Neural cell (in vitro differentiated cells): ENCODE measurements at regions not wholly inside any gene's neighbourhood (a gene's known extent, or its start where the extent isn't known, plus 50 kb on each side); places are given as distances from the start of the nearest gene placed in this dataset.
"Not testable (repeated sequence)": the region's sequence is repeated elsewhere in the genome, so short reads cannot be mapped to it uniquely, and the experiment has no call there.

Experiments used
- H2AFZ ChIP-seq: fragments of 200-600, 300-800 bp; sonication (generic), shearing (Covaris generic); 2 replicates; pipeline ENCODE4 v1.6.0; 2014; ENCODE audit warnings: low read depth, mild to moderate bottlenecking, antibody characterized with exemption, low read length, moderate library complexity
- H3F3A ChIP-seq: fragments of 200-600 bp; shearing (Covaris generic); 2 replicates; pipeline ENCODE4 v1.6.1; 2016; ENCODE audit warnings: mild to moderate bottlenecking, moderate library complexity, mixed read lengths, antibody characterized with exemption, low read length; ENCODE audit not compliant: insufficient read depth, poor library complexity, severe bottlenecking
- H3K27ac ChIP-seq: fragments of 200-600, 300-800 bp; sonication (generic), shearing (Covaris generic); 2 replicates; pipeline ENCODE4 v1.5.1; 2014; ENCODE audit warnings: mild to moderate bottlenecking, low read length, moderate library complexity
- H3K27me3 ChIP-seq: fragments of 300-800, 200-600 bp; sonication (generic), shearing (Covaris generic); 2 replicates; pipeline ENCODE4 v1.6.0; 2014; ENCODE audit warnings: mild to moderate bottlenecking, low read depth, low read length, moderate library complexity; ENCODE audit not compliant: insufficient read depth
- H3K36me3 ChIP-seq: fragments of 300-800, 200-600 bp; sonication (generic), shearing (Covaris generic); 2 replicates; pipeline ENCODE4 v1.5.1; 2014; ENCODE audit warnings: mild to moderate bottlenecking, antibody characterized with exemption, low read length, moderate library complexity; ENCODE audit not compliant: insufficient read depth
- H3K4me2 ChIP-seq: fragments of 300-800, 200-600 bp; sonication (generic), shearing (Covaris generic); 2 replicates; pipeline ENCODE4 v1.6.0; 2014; ENCODE audit warnings: mild to moderate bottlenecking, low read length
- H3K4me3 ChIP-seq: fragments of 300-800, 200-600 bp; sonication (generic), shearing (Covaris generic); 2 replicates; pipeline ENCODE4 v1.5.1; 2014; ENCODE audit warnings: mild to moderate bottlenecking, low read length, moderate library complexity
- H3K79me2 ChIP-seq: fragments of 200-600 bp; shearing (Covaris generic); replicated peaks from 2 replicates; pipeline ENCODE4 v1.6.0; 2014; ENCODE audit warnings: mild to moderate bottlenecking, low read length, moderate library complexity; ENCODE audit not compliant: insufficient read depth
- H3K9ac ChIP-seq: fragments of 300-800, 200-600 bp; sonication (generic), shearing (Covaris generic); 2 replicates; pipeline ENCODE4 v1.6.1; 2016; ENCODE audit warnings: mild to moderate bottlenecking, low read length, mixed read lengths
- H3K9me2 ChIP-seq: fragments of 200-600 bp; shearing (Covaris generic); 2 replicates; pipeline ENCODE4 v1.6.1; 2016; ENCODE audit warnings: mild to moderate bottlenecking, low read length, mixed read lengths; ENCODE audit not compliant: insufficient read depth
- H3K9me3 ChIP-seq: fragments of 200-600, 300-800 bp; sonication (generic), shearing (Covaris generic); 2 replicates; pipeline ENCODE4 v1.6.1; 2016; ENCODE audit warnings: mild to moderate bottlenecking, mixed run types, low read length, moderate library complexity, mixed read lengths
- H4K20me1 ChIP-seq: fragments of 200-600 bp; shearing (Covaris generic); 2 replicates; pipeline ENCODE4 v1.6.1; 2016; ENCODE audit warnings: mild to moderate bottlenecking, mixed run types; ENCODE audit not compliant: insufficient read depth
- CTCF ChIP-seq: fragments of 450-650 bp; IDR thresholded peaks from 2 replicates; pipeline ENCODE4 v1.5.1; 2014; ENCODE audit warnings: antibody characterized with exemption, mild to moderate bottlenecking, moderate library complexity; ENCODE audit not compliant: poor library complexity, severe bottlenecking
- EP300 ChIP-seq: fragments of 450-650 bp; conservative IDR thresholded peaks from 2 replicates; pipeline ENCODE4 v1.6.1; 2014; ENCODE audit warnings: antibody characterized with exemption, mild to moderate bottlenecking, moderate library complexity; ENCODE audit not compliant: poor library complexity, severe bottlenecking
- EZH2 ChIP-seq: fragments of 200-600, 300-800 bp; shearing (Covaris generic), sonication (generic); IDR thresholded peaks from 2 replicates; pipeline ENCODE4 v1.6.1; 2014; ENCODE audit warnings: antibody characterized with exemption, low read length, borderline replicate concordance, mild to moderate bottlenecking; ENCODE audit not compliant: insufficient read depth, poor library complexity, severe bottlenecking
- MXI1 ChIP-seq: fragments of 450-650 bp; conservative IDR thresholded peaks from 2 replicates; pipeline ENCODE4 v1.6.1; 2014; ENCODE audit warnings: antibody characterized with exemption, mild to moderate bottlenecking; ENCODE audit not compliant: poor library complexity, severe bottlenecking
- POLR2AphosphoS5 ChIP-seq: IDR thresholded peaks from 2 replicates; pipeline ENCODE4 v1.6.1; 2012
- RAD21 ChIP-seq: fragments of 450-650 bp; conservative IDR thresholded peaks from 2 replicates; pipeline ENCODE4 v1.6.1; 2014; ENCODE audit warnings: antibody characterized with exemption, mild to moderate bottlenecking, moderate library complexity
- REST ChIP-seq: IDR thresholded peaks from 2 replicates; pipeline ENCODE4 v1.6.1; 2012; ENCODE audit warnings: borderline replicate concordance
- SMC3 ChIP-seq: fragments of 450-650 bp; conservative IDR thresholded peaks from 2 replicates; pipeline ENCODE4 v1.6.1; 2014; ENCODE audit warnings: antibody characterized with exemption, mild to moderate bottlenecking, moderate library complexity; ENCODE audit not compliant: poor library complexity
- TAF1 ChIP-seq: IDR thresholded peaks from 2 replicates; pipeline ENCODE4 v1.6.1; 2012; ENCODE audit warnings: low read depth

GRCh38 chr5:103862398-103862797 lies 299.8 kb upstream of the NUDT12 start:
- H3K36me3 ChIP-seq: no peaks in the 10 kb centered on the region
- no peak overlapping the region for H3K4me2 ChIP-seq
- H3K9ac ChIP-seq: no peak overlapping the region
- no peak overlapping the region for H2AFZ ChIP-seq
- no peak overlapping the region for H3K27ac ChIP-seq
- no peaks in the 10 kb centered on the region for H3K79me2 ChIP-seq
- H3K27me3 ChIP-seq: no peaks in the 10 kb centered on the region
- H3K9me2 ChIP-seq: no peaks in the 10 kb centered on the region
- H4K20me1 ChIP-seq: no peaks in the 10 kb centered on the region
- no peak overlapping the region for H3K4me3 ChIP-seq
- TF ChIP-seq SMC3: no peak
- TF ChIP-seq EP300: no peak
- TF ChIP-seq POLR2AphosphoS5: no peak
- TF ChIP-seq RAD21: no peak
- TF ChIP-seq MXI1: no peak
- TF ChIP-seq REST: no peak
- no peak for TF ChIP-seq TAF1
- TF ChIP-seq CTCF: no peak
- TF ChIP-seq EZH2: no peak
- no peaks in the 10 kb centered on the region for H3K9me3 ChIP-seq
- H3F3A ChIP-seq: no peaks in the 10 kb centered on the region

GRCh38 chr5:103860327-103860726 lies 297.7 kb upstream of the NUDT12 start:
- H3K79me2 ChIP-seq: no peaks in the 10 kb centered on the region
- TF ChIP-seq POLR2AphosphoS5 (no peak), TAF1 (no peak), REST (no peak), CTCF (no peak), RAD21 (no peak), SMC3 (no peak)
- H2AFZ ChIP-seq: no peak overlapping the region
- no peaks in the 10 kb centered on the region for H3K27me3 ChIP-seq
- no peak overlapping the region for H3K9ac ChIP-seq
- H3K4me2 ChIP-seq: no peak overlapping the region
- H3K4me3 ChIP-seq: no peak overlapping the region
- no peaks in the 10 kb centered on the region for H4K20me1 ChIP-seq
- no peaks in the 10 kb centered on the region for H3K9me3 ChIP-seq
- no peaks in the 10 kb centered on the region for H3K36me3 ChIP-seq
- H3K9me2 ChIP-seq: no peaks in the 10 kb centered on the region
- no peak overlapping the region for H3K27ac ChIP-seq
- no peaks in the 10 kb centered on the region for H3F3A ChIP-seq

GRCh38 chr5:103858367-103858766 lies 295.8 kb upstream of the NUDT12 start:
- H4K20me1 ChIP-seq, H3K9me3 ChIP-seq, H3K9ac ChIP-seq, H3K9me2 ChIP-seq, H2AFZ ChIP-seq, H3K27ac ChIP-seq, H3K4me2 ChIP-seq, H3K79me2 ChIP-seq, H3K27me3 ChIP-seq, H3K4me3 ChIP-seq, H3K36me3 ChIP-seq, H3F3A ChIP-seq: not testable (repeated sequence)
